ENCODE measurements at regions not wholly inside any gene's neighbourhood (a gene's known extent, or its start where the extent isn't known, plus 50 kb on each side); places are given as distances from the start of the nearest gene placed in this dataset.

- intact Hi-C loops (cut with micrococcal nuclease; ENCODE audit: unreplicated experiment) = no loop called here
- ChIA-PET SMC1A (ENCODE audit: uncharacterized antibody, unreplicated experiment) (no interaction called here), CTCF (interaction anchor here (2.4 kb wide), 1 partner anchor 23 kb away, joined by 8 read pairs; no protein-coding TSS in a partner anchor), RAD21 (ENCODE audit: unreplicated experiment) (no interaction called here), POLR2A (interaction anchor here (0.5 kb wide), 1 partner anchor 167 kb away, joined by 3 read pairs; no protein-coding TSS in a partner anchor)
- WGBS (ENCODE audit: insufficient coverage, insufficient replicate concordance, low lambda C conversion rate, missing lambda C conversion rate) = 15% methylated on average over 3 of the region's 3 CpGs
- Histone ChIP-seq H3K9me3 (replicated peaks; ENCODE audit: control insufficient read depth, insufficient read depth, low read length) (no peaks in the 10 kb centered on the region), H3K9ac (ENCODE audit: control insufficient read depth, insufficient read depth, low read length) (no peak overlapping the region), H3K27ac (ENCODE audit: control insufficient read depth, insufficient read depth) (no peak overlapping the region), H3K36me3 (ENCODE audit: control insufficient read depth in 2 of 2, insufficient read depth in 2 of 2, low read length in 1 of 2) (no peaks in the 10 kb centered on the region), H3K4me1 (ENCODE audit: control insufficient read depth, insufficient read depth, low read length) (no peaks in the 10 kb centered on the region), H4K20me1 (ENCODE audit: control insufficient read depth, insufficient read depth) (no peaks in the 10 kb centered on the region), H3K4me2 (ENCODE audit: control insufficient read depth, insufficient read depth) (no peak overlapping the region), H3K4me3 (no peak overlapping the region), H3K79me2 (ENCODE audit: control insufficient read depth, insufficient read depth, low read length) (no peaks in the 10 kb centered on the region), H2AFZ (ENCODE audit: control insufficient read depth, low read depth, low read length) (no peak overlapping the region), H3K27me3 (replicated peaks in 1 of 2; ENCODE audit: control insufficient read depth in 2 of 2, insufficient read depth in 2 of 2, low read length in 1 of 2) (no peaks in the 10 kb centered on the region)
- FAIRE-seq (no peak), DNase-seq (ENCODE audit: low read depth, low spot score) (no peak), ATAC-seq (no peak)
- in situ Hi-C loops (cut with MboI) = no loop called here
- no TSS peak for BruUV-seq (replicated peaks)
- TF ChIP-seq ZNF207 (IDR thresholded peaks at IDR 0.05; ENCODE audit: borderline replicate concordance) (no peak), ZBTB4 (CRISPR knock-in tag; IDR thresholded peaks at IDR 0.05) (no peak), CREB1 (IDR thresholded peaks at IDR 0.05; ENCODE audit: low read depth) (no peak), EGR1 (IDR thresholded peaks at IDR 0.05; ENCODE audit: borderline replicate concordance in 1 of 2, low read depth in 2 of 2, low read length in 2 of 2) (no peak), IKZF1 (conservative IDR thresholded peaks at IDR 0.05) (no peak), ZNF384 (IDR thresholded peaks at IDR 0.05; ENCODE audit: borderline replicate concordance, low read depth, low read length) (no peak), RFX5 (IDR thresholded peaks at IDR 0.05; ENCODE audit: low read depth, low read length) (no peak), IRF4 (IDR thresholded peaks at IDR 0.05; ENCODE audit: low read depth, low read length) (no peak), CTCF (IDR thresholded peaks at IDR 0.05 in 2 of 3, conservative IDR thresholded peaks at IDR 0.05 in 1 of 3; ENCODE audit: control insufficient read depth in 2 of 3, extremely low read depth in 1 of 3, insufficient read depth in 1 of 3, low read depth in 3 of 3, low read length in 3 of 3) (no peak)
- TF ChIP-seq, protein P1, sequence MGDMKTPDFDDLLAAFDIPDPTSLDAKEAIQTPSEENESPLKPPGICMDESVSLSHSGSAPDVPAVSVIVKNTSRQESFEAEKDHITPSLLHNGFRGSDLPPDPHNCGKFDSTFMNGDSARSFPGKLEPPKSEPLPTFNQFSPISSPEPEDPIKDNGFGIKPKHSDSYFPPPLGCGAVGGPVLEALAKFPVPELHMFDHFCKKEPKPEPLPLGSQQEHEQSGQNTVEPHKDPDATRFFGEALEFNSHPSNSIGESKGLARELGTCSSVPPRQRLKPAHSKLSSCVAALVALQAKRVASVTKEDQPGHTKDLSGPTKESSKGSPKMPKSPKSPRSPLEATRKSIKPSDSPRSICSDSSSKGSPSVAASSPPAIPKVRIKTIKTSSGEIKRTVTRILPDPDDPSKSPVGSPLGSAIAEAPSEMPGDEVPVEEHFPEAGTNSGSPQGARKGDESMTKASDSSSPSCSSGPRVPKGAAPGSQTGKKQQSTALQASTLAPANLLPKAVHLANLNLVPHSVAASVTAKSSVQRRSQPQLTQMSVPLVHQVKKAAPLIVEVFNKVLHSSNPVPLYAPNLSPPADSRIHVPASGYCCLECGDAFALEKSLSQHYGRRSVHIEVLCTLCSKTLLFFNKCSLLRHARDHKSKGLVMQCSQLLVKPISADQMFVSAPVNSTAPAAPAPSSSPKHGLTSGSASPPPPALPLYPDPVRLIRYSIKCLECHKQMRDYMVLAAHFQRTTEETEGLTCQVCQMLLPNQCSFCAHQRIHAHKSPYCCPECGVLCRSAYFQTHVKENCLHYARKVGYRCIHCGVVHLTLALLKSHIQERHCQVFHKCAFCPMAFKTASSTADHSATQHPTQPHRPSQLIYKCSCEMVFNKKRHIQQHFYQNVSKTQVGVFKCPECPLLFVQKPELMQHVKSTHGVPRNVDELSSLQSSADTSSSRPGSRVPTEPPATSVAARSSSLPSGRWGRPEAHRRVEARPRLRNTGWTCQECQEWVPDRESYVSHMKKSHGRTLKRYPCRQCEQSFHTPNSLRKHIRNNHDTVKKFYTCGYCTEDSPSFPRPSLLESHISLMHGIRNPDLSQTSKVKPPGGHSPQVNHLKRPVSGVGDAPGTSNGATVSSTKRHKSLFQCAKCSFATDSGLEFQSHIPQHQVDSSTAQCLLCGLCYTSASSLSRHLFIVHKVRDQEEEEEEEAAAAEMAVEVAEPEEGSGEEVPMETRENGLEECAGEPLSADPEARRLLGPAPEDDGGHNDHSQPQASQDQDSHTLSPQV (IDR thresholded peaks at IDR 0.05) = no peak
- TF ChIP-seq, protein P2, sequence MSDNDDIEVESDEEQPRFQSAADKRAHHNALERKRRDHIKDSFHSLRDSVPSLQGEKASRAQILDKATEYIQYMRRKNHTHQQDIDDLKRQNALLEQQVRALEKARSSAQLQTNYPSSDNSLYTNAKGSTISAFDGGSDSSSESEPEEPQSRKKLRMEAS (IDR thresholded peaks at IDR 0.05; ENCODE audit: low read depth, low read length) = no peak
These were observed 140.3 kb downstream of the LMNTD1 start for GRCh38 chr12:25412735-25413134.
